Ishikawa (cell line): ENCODE measurements at regions not wholly inside any gene's neighbourhood (a gene's known extent, or its start where the extent isn't known, plus 50 kb on each side); places are given as distances from the start of the nearest gene placed in this dataset.

Source experiments
- CEBPB ChIP-seq: IDR thresholded peaks from 2 replicates; pipeline ENCODE4 v1.6.1; 2012
- CREB1 ChIP-seq: IDR thresholded peaks from 2 replicates; pipeline ENCODE4 v1.6.1; 2012; ENCODE audit warnings: low read depth
- EGR1 ChIP-seq: IDR thresholded peaks from 2 replicates; pipeline ENCODE4 v1.6.1; 2012
- EP300 ChIP-seq: IDR thresholded peaks from 2 replicates; pipeline ENCODE4 v1.6.1; 2012; ENCODE audit warnings: borderline replicate concordance
- MAX ChIP-seq: IDR thresholded peaks from 2 replicates; pipeline ENCODE4 v1.6.1; 2012
- RAD21 ChIP-seq: IDR thresholded peaks from 2 replicates; pipeline ENCODE4 v1.6.1; 2012; ENCODE audit warnings: low read depth
- REST ChIP-seq: IDR thresholded peaks from 2 replicates; pipeline ENCODE4 v1.6.1; 2012; ENCODE audit warnings: low read depth, mild to moderate bottlenecking
- TAF1 ChIP-seq: IDR thresholded peaks from 2 replicates; pipeline ENCODE4 v1.6.1; 2012; ENCODE audit warnings: low read depth, mild to moderate bottlenecking
- TEAD4 ChIP-seq: IDR thresholded peaks from 2 replicates; pipeline ENCODE4 v1.6.1; 2012
- YY1 ChIP-seq: IDR thresholded peaks from 2 replicates; pipeline ENCODE4 v1.6.1; 2012; ENCODE audit warnings: low read depth

- TF ChIP-seq EP300, result no peak
- no peak for TF ChIP-seq RAD21
- no peak for TF ChIP-seq CEBPB
- no peak for TF ChIP-seq TEAD4
- TF ChIP-seq YY1, result no peak
- no peak for TF ChIP-seq TAF1
- TF ChIP-seq MAX, result no peak
- no peak for TF ChIP-seq CREB1
- TF ChIP-seq REST, result no peak
- no peak for TF ChIP-seq EGR1
Measured at GRCh38 chr11:98307827-98308491, 712.8 kb upstream of the CNTN5 start.
